GM18873 (cell line): ENCODE measurements at regions not wholly inside any gene's neighbourhood (a gene's known extent, or its start where the extent isn't known, plus 50 kb on each side); places are given as distances from the start of the nearest gene placed in this dataset.
"Not testable (repeated sequence)": the region's sequence is repeated elsewhere in the genome, so short reads cannot be mapped to it uniquely, and the experiment has no call there.

Source experiments
- ATAC-seq: cut with Tn5 transposase; IDR thresholded peaks from one replicate; pipeline ENCODE4 v1.9.1; 2021; ENCODE audit warnings: mild to moderate bottlenecking, moderate library complexity, moderate number of reproducible peaks; ENCODE audit not compliant: unreplicated experiment, low FRiP score

- no peak for ATAC-seq
These were observed 68.3 kb upstream of the ARHGAP29 start for GRCh38 chr1:94305704-94306103.

GRCh38 chr1:94304553-94304952 is 67.2 kb upstream of the ARHGAP29 start:
- ATAC-seq: no peak

DNA sequence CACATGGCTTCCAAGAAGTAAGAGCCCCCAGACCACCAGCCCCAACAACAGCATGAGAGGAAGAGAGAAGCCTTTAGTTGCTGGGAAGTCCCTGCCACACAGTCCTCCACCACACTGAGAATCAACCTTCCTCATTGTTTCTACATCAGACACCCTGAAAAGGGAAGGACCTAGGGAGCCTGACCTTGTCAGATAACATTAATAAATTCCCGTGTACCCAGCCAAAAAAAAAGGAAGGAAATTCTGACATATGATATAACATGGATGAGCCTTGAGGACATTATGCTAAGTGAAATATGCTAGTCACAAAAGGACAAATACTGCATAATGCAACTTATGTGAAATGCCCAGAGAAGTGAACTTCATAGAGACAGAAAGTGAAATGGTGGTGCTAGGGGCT is 65.6 kb upstream of the ARHGAP29 start:
- no peak for ATAC-seq

DNA sequence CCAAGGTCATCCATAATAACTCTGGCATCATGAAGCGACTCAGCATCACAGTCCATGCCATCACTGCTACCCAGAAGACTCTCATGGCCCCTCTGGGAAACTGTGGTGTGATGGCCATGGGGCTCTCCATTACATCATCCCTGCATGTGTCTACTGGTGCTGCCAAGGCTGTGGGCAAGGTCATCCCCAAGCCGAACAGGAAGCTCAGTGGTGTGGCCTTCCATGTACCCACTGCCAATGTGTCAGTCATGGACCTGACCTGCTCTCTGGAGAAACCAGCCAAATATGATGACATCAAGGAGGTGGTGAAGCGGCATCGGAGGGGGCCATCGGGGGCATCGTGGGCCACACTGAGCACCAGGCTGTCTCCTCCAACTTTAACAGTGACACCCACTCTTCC is 65.1 kb upstream of the ARHGAP29 start:
- ATAC-seq: no peak

DNA sequence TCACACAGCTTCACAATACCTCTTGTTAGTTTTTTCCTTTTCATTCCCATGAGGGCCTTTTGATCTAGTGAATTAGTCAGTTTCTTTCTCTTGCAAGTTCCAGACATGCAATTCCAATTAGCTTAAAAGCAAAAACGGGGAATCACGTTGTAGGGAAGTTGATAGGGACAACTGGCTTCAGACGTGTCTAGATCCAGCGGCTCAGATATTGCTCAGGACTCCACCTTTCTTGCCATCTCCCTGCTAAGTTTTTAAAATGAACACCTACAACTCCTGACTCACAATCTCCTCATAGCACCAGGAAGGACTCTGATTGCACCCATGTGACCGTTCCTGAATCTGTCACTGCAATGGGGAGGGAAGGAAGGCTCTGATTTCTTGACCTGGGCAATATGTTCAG is 63.8 kb upstream of the ARHGAP29 start:
- no peak for ATAC-seq

DNA sequence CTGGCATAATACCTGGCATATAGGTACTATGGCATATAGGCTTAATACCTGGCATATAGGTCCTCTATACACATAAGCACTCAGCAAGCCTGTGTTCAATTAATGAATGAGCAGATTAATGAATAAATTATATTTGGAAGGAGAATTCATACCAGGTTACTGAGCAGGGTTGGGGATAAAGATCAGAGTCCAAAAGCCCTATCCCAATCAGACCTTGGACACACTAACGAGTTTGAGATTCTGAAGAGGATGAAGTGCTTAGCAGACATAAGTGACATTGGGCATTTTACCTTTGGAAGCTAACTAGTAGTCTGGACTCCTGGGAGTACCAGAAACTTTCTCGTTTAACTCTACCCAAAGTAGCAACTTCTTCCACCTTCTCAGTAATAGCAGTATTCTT is 63.3 kb upstream of the ARHGAP29 start:
- ATAC-seq: no peak

- ATAC-seq: no peak
These were observed 62.5 kb upstream of the ARHGAP29 start for GRCh38 chr1:94299627-94300553.

- no peak for ATAC-seq
These were observed 61.5 kb upstream of the ARHGAP29 start for GRCh38 chr1:94298861-94299260.

DNA sequence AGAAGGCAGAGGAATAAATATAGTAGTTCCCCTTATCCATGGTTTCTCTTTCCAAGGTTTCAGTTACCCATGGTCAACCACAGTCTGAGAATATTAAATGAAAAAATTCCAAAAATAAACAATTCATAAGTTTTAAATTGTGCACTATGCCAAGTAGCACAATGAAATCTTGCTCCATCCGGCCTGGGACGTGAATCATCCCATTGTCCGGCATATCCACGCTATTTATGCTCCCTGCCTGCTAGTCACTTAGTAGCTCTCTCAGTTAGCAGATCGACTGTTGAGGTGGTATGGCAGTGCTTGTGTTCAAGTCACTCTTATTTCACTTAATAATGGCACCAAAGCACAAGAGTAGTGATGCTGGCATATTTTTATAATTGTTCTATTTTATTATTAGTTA is 58.6 kb upstream of the ARHGAP29 start:
- ATAC-seq: no peak

DNA sequence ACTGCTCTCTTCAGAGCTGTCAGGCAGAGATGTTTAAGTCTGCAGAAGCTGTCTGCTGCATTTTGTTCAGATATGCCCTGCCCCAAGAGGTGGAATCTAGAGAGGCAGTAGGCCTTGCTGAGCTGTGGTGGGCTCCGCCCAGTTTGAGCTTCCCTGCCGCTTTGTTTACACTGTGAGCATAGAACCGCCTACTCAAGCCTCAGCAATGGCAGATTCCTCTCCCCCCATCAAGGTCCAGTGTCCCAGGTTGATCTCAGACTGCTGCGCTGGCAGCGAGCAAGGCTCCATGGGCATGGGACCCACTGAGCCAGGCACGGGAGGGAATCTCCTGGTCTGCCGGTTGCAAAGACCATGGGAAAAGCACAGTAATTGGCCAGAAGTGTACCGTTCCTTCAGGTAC is 55.6 kb upstream of the ARHGAP29 start:
- not testable (repeated sequence) for ATAC-seq

- not testable (repeated sequence) for ATAC-seq
These were observed 51.9 kb upstream of the ARHGAP29 start for GRCh38 chr1:94289244-94289643.
